DMS 273 treated with DMSO at 0.1 percent for 48 hours (cell line): ENCODE measurements at regions not wholly inside any gene's neighbourhood (a gene's known extent, or its start where the extent isn't known, plus 50 kb on each side); places are given as distances from the start of the nearest gene placed in this dataset.

Experiments used
- DNase-seq: peaks from one replicate; lab custom pipeline; 2025; lab: John Stamatoyannopoulos, UW

DNA sequence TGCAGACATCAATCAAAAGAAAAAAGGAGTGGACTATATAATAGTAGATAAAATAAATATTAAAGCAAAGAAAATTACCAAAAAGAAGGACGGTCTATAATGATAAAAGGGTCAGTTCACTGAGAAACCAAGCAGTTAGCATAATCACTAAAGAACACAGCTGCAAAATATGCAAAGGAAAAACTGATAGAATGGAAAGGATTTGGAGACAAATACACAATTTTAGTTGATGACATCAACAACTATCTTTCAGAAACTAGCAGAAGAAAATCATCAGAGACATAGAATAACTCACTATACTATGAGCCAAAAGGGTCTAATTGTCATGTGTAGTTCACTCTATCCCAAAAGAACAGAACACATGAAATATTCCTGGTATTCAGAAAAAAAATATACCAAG is 316.4 kb upstream of the IGFBP3 start:
- no peak for DNase-seq

DNA sequence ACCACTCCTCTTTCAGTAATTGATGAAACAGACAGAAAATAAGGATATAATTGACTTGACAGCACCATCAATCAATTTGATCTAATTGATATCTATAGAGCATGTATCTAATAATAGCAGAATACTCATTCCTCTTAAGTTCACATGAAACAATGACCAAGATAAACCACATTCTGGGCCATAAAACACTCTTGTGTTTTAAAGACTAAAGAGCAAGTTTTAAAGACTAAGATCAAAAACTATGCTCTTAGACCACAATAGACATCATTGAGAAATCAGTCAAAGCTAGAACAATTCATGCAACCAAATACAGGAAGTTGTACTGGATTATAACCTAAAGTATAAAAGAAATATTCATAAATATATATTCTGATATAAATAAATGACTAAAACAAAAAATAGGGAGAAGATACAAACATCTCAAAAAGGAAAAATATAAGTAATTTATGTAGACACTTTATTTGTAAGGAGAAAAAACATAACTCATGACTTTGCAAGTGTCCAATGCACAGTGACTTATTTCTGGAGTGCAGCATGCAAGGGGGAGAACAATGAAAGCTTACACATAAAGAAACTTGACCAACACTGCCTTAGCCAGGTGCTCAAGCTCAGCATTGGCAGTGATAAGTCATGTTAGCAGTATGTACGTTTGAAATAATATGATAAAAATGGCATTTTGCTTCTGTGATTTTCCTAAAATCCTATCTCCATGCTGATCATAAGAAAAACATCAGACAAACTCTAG is 312.7 kb upstream of the IGFBP3 start:
- no peak for DNase-seq

DNA sequence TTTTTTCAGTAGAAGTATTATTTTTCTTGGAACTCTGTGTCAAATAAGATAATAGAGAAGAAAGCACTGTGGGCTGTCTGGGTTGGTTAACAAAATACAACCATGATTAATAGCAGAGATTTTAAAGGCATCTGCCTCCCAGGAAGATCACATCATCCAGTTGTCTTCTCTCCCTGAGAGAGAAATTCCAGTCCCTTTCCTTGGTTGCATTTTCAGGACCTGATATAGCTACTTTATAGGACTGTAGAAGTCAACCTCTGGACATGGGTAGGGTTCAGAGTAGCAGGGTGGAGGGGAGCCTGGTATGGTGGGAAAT is 309.9 kb upstream of the IGFBP3 start:
- no peak for DNase-seq

DNA sequence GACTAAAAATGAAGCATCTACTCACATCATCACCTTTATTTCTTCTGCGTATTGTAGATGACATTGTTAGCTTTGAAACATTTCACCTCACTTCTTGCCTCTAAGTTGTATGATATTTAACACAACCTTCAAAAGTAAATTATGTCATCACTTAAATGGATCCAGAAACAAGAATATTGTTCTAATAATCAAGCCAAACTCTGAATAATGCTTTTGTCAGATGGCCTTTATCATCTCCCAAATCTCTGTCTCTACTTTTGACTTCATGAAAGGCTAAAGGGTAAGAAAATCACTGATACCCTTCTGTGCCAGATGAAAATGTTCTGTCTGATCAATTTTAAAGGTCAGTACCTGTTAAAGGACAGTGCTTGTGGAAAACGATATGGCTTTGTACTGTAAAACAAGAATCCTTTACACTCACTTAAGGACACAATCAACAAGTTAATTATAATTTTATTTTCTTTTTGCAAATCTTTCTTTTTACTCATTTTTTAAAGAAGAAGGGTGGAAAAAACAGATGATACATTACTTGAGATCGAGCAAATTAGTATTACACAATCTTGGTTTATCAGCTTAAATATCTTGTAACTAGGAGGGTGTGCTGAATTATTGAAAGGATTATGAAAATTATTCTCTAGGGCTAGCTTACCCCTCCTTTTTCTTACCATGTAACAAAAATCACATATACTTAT is 309.4 kb upstream of the IGFBP3 start:
- DNase-seq = no peak

DNA sequence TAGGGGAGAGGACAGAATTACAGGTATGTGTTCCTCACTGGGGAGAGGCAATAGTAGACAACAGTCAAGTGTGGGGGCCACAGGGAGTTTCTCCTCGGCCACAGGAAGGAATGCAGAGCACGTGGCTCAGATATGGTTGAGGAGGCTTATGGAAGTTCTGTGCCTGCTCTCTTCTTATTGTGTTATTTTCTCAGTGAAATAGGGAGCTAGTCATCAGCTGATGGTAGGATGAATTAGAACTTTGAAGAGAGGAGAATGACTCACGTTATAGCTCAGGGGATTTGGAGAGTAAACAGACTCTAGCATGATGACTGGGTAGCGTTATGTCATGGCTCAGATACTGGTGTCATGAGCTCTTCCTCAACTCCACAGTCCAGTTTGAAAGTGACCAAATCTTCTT is 308.3 kb upstream of the IGFBP3 start:
- DNase-seq = no peak

DNA sequence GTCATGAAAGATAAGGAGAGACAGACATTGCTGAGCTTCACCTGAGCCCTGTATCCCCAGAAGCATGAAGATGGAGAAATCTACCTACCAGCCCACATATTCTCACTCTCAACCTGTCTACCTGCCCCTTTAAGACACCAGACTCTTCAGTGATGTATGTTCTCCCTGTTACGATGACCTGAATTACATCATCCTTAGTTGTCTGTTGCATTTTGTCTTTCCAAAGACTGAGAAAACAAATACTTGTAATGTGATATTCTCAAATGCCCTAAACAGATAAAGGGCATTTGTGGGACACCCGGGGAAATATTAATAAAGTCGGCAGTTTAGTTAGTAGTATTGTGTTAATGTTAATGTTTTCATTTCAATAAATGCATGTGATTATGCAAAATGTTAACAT is 305.8 kb upstream of the IGFBP3 start:
- DNase-seq = no peak

DNA sequence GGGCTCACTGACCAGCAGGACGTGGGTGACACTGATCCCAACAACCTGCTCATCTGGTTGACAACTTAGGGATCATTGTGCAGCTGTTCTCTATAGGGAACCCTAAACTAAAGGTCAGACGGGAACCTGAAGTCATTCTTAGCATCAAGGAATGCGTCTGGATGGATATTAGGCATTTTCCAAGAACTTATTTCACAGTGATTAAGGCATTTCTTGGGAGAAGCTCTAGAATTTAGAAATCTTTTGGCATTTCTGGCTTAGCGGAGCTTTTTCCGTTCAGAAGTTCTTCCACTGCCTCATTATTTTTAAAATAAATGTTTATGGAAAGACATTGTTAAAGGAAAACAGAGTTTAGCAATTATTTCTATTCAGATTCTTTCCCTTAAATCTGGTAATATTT is 303.3 kb upstream of the IGFBP3 start:
- DNase-seq = no peak

DNA sequence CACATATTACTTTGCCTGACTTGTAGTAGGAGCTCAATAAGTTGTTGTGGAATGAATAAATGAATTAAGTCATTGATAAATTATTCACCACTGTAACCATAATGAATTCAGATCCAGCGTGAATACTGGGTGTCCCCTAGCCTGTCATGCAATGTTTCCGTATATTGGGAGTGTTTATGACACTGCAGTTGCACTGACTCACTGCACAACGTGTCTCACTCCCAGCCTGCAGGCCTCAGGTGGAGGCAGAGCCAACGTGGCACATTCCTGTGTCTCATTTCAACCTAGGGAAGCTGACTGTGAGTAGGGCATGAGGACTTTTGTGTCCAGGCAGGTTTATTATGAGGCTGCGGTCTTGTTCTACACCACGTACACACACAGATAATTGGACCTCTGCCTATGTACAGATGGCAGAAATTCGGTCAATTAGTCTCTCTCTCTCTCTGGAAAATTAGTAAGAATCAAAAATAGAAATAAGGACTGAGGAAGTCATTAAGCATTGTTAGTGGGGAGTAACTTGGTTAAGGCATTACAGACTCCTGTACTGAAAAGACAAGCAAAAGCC is 299.1 kb upstream of the IGFBP3 start:
- DNase-seq = no peak

DNA sequence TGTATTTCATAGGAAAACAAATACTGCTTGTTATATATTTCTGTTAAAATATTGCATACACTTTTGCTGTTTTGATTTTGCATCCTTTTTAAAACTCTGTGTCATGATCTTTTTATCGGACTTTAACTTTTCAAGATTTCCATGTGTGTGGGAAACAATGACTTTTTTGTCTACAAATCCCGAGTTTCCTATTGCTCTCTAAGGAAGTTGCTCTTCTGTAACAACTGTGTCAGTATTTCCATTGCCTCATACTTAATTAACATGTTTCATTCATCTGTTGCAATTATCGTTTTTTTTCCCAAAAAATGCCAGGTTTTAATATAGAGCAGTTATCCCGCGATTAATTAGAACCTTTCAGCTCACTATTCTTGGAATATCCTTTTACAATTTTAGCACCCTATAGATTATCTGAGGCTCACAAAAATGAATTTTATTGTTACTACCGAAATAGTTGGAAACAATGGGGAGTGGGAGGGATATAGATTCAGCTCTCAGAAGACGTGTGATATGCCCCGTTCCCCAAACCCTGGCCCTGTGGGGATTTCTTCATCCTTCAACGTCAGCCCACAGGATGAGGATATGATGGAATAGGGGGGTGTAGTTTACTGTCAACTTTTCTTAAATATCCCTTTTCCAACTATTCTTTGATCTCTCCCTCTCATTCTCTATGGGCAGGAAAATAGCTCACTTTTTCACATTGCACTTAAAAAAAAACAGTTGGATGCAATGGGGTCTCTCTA is 297.6 kb upstream of the IGFBP3 start:
- no peak for DNase-seq

DNA sequence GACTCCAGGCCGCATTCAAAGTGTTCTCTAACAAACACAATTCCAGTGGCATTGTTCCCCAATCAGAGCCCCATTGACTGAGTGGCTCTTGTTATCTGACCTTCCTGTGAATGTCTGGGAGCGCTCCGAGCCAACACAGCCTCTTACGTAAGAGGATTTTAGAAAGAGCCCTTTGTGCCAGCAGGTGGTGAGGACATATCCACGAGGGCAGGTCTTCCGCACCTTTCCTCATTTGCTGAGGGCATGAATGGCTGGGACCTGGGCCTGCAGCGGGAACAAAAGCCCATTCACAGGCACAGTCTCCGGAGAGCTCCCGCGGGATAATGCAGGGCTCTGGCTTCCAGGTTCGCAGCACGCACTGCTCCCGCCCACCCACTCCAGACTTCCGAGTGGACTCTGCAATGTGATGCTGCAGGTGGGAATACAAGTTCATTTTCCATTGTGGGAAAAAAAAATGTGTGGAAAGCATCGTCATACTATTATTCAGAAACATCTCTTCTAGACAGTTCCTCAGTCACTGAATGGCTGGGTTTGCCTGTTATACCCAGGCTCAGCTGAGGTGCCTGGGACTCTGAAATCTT is 295.0 kb upstream of the IGFBP3 start:
- no peak for DNase-seq

DNA sequence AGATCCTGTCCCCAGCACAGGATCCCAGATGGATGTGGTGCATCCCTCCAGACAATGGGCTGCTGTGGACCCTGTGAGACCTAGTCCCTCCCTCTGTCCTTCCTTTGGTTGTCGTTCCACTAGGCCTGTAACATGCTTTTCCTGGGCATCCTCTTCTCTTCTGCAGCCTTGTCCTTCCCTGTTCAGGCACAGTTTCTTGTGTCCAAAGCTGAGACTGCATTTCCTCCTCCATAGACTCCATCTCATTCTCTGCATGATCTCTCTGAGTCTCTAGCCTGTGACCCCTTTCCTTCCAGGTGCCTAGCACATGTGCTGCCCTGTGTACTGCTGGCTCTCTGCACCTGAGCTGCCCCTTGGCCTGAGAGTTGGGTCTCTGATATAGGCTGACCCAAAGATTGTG is 293.5 kb upstream of the IGFBP3 start:
- DNase-seq = no peak

DNA sequence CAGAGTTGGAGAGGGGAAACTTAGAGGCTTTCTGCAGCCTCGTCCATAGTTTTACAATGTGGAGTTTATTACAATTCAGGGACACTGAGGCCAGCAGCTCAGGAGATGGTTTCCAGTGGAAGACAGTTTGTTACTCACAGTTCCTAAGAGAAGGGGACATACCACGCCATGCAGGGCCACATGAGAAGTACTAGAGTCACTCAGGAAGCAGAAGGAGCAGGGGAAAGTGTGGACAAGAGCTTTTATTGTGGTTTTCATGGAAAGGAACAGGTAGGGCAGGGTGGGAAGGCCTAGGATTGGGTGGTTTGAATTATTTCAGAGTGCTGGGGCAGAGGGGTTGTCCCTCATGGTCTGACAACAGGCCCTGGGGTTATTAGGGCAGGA is 292.1 kb upstream of the IGFBP3 start:
- DNase-seq = no peak

DNA sequence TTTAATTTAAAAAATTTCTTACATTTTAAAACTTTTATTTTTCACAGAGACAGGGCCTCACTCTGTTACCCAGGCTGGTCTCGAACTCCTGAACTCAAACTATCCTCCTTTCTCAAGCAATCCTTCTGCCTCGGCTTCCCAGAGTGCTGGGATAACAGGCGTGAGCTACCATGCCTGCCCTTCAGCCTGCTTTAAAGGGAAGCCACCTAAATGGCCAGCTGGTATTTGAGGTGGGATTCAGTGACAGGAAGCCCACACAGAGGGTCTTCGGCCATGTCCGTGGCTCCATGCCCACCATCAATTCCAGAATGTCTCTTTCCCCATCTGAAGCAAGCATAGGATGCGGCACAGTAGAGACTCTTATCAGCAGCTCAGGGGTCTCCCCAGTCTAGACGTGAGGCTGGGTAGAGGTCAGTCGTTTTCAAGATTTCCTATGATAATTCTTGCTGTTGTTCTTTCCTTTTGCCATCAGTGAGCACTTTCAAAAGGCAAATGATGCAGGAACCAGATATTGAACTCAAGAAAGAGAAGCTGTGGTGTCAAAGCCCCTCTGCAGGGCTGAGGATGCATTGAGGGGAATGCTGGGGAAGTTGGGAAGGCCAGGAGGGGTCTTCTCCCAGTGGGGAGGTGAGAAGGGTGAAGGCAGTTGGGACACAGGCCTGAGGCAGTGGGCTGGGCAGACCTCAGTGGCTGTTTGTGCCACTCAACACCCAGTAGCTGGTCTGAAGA is 291.5 kb upstream of the IGFBP3 start:
- no peak for DNase-seq

DNA sequence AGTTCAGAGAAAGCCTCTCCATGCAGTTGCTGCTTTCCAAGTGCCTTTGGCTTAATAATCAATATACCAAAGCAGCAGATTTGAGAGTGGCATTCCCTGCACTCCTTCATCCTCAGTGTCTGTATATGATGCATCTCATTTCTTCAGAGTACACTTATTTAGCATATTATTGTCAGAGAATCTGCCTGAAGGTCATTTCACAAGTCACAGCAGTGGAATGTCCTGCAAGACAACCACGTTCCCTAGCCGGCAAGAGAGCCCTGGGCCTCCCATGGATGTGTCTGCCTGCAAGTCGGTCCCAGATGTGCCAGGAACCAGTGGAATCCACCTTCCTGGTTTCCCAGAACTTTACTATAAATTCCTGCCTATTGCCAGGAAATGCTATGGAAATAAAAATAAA is 289.4 kb upstream of the IGFBP3 start:
- DNase-seq = no peak

DNA sequence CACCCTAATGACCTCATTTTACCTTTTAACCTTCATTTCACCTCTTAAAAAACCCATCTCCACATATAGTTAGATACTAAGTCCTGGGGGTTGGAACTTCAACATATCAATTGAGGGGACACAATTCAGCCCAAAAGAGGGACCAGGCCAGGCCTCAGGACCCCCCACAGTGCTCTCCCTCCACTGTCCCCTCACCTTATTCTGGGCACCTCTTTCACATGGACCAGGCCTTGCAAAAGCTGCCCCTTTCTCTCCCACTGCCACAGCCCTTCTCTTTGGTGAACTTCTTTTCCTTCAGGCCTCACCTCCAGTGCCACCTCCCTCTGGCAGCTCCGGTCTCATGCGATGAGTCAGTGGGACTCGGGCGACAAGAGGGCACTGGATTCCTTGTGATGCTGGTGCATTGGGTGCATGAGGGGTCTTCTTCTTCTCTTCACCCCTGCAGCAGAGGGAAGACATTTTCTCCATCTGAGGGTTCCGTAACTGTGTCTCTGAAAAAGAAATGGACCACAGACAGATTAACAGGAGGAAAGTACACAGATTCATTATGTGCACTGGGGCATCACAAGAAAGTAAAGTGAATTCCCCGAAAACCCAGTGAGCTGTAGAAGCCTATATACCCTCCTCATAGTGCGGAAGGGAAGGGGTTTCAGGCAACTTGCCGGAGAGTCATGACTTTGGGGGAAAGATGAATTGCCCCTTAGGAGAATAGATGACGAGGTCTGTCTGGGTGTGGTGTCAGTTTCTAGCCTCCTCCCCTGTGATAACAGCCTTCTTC is 288.7 kb upstream of the IGFBP3 start:
- no peak for DNase-seq

DNA sequence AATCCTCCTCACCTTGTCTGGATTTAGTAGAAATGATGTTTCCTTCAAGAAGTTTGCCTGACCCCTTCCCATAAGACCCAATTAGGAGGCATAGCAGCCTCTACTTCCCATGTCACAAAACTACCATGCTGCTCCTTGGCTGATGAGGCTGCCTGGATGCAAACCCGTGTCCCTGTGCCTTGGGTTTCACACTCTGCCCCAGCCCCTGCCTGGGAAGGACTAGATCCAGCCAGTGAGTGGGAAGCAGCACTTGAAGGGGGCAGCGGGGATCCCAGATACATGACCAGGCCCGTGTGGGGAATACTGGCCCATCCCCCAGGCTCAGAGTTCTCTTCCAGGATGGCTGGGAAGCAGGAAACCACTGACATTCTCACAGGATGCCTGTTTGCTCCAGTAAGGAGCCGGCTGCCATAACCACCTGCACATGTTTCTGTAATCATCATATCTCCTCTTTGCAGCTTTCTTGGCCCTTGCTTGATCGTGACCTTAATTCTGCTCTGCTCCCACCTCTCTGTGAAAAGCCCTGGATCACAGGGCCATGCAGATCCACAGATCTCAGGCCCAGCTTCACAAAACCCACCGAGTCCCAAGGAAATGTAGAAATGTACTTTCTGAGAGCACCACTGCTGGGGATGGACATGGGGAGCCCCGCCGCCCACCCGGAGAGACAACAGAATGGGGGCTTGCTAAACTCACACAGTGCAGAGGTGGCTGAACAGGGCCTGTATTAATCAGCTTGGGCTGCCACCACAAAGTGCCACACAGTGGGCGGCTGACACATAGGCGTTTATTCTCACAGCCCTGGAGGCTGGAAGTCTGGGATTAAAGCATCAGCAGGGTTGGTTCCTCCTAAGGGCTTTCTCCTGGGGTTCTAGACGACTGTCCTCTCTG is 287.8 kb upstream of the IGFBP3 start:
- DNase-seq = no peak

DNA sequence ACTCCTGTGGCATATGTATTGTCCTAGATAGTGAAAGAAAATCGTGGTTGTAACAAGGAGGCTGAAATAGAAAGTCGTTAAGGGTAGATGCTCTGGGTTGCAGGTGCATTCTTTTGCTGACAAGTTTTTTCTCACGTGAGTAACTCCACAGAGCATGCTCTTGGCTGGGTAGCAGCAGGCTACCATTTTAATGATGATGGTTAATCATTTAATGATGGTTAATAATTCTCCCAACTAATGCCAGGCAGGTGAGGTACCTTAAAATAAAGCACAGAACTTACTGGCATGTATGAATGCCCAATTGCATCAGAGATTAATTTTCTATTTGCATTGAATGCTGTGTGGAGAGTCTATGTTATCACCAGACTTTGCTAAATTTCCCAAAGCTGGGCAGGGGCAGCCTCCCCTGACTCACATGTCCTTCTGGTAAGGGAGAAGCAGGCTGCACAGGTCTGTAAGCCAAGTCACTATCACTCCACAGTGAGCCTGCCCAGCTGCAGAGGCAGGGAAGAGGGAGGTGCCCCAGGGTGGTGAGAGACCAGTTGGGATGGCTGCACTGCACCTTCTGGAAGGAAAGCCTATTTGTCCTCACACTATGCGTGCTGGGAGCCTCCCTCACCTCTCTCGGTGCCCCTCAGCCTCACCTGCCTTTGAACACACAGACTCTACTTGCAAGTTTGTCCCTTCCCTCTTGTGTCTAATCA is 287.0 kb upstream of the IGFBP3 start:
- DNase-seq = no peak

DNA sequence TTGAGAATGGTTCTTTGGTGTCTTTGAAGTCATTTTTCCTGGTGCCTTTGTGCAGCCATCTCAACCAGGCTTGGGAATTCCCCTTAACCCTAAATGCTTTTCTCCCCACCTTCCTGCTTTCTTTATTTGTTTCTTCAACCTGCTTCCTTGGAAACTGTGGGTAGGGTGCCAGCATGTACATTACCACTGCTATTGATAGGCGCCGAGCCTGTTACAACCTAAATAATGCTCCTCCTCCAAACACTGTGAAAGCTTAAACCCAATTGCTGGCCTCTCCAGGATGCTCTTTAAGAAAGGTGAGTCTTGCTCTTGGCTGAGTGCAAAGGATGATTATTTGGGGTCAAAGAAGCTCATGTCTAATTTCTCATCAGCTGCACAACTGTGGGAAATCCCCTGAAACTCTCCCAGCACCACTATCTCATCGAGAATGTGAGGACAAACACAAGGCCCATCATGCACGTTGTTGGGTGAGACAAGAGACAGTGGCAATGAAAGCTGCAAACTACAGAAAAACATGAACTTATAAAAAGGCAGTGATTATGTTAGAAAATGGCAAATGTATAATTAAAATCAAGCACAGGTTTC is 285.5 kb upstream of the IGFBP3 start:
- no peak for DNase-seq

DNA sequence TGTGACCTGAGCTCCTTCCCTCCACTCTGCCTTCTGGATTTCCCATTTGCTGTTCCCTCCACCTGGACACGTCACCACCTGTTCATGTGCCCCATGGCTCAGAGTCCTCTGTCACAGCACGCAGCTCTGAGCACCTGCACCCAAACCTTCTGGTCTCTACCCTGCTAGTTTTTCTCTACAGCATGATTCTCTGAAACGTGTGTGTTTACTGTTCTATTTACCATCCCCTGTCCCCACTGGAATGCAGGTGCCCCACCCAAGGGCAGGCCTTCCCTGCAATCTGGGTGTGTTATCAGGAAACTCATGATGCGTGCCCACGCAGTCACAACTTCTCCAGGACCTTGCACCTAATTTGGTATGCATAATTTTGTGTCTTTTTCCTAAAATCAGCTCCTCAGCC is 284.4 kb upstream of the IGFBP3 start:
- DNase-seq = no peak
